Sigmoid colon (tissue), 4 donors: ENCODE measurements at regions not wholly inside any gene's neighbourhood (a gene's known extent, or its start where the extent isn't known, plus 50 kb on each side); places are given as distances from the start of the nearest gene placed in this dataset.

Experiments
- EP300 ChIP-seq, 4 donors: sonication (generic); formaldehyde crosslinking; IDR thresholded peaks; one replicate each; pipeline ENCODE4 v1.6.1; 2017; ENCODE audit warnings: antibody characterized with exemption in 4 of 4
- POLR2AphosphoS5 ChIP-seq, 4 donors: sonication (generic); formaldehyde crosslinking; IDR thresholded peaks; one replicate each; pipeline ENCODE4 v1.6.1; 2017; ENCODE audit warnings: antibody characterized with exemption in 4 of 4

DNA sequence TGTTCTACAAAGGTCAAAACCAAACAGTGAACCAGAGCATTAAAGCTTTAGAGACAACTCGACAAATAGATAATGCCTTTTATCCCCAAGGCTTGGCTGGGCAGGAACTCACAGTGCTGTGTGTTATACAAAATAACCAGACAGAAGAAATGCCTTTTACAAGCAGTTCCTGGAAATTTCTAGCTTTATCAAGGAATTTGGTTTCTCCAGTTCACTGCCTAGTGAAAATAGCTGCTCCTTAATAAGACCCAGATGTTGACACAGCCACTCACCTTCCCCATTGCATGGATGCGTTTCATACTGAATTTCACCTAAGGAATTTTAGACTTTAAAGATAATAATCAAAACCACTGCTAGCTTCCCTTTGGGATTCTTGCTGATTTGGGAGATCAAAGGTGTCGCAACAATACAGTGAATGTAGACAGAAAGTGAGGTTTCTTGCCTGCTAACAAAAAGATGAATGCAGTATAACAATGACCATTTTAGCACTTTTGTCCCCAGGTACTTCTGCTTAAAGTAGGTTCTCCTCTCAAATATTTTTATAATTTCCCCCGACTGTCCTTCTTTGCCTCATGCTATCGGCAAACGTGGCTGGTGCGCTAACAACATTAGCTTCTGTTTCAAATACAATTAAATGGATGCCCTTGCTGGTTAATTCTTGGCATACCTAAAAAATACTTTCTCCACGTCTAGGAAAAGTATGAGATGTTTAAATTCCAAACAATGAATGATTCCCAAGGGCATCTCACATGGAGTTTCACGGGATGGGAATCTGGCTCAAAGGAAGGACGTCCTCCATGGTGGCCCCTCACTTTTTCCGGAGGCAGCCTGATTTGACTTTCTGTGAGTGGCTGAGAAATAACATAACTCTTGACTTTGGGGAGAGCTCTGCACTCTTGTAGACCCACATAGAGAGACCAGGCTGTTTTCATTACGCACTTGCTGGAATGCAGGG is 162.4 kb downstream of the C12orf75 start:
- TF ChIP-seq EP300 (IDR thresholded peaks at IDR 0.05) (no peak), POLR2AphosphoS5 (IDR thresholded peaks at IDR 0.05) (no peak)
